NT2/D1 (cell line): ENCODE measurements at regions not wholly inside any gene's neighbourhood (a gene's known extent, or its start where the extent isn't known, plus 50 kb on each side); places are given as distances from the start of the nearest gene placed in this dataset.

ENCODE experiments used
- YY1 ChIP-seq: IDR thresholded peaks from 2 replicates; pipeline ENCODE4 v1.6.1; 2011; ENCODE audit not compliant: insufficient read length, insufficient read depth
- ZNF274 ChIP-seq: IDR thresholded peaks from 2 replicates; pipeline ENCODE4 v1.6.1; 2011; ENCODE audit warnings: mild to moderate bottlenecking, low read depth, low read length

GRCh38 chr10:118957966-118958365 lies 71.5 kb upstream of the NANOS1 start:
- TF ChIP-seq ZNF274 (no peak), YY1 (no peak)
